NAMALWA (cell line): ENCODE measurements at regions not wholly inside any gene's neighbourhood (a gene's known extent, or its start where the extent isn't known, plus 50 kb on each side); places are given as distances from the start of the nearest gene placed in this dataset.
"Not testable (repeated sequence)": the region's sequence is repeated elsewhere in the genome, so short reads cannot be mapped to it uniquely, and the experiment has no call there.

Source experiments
- DNase-seq: peaks from one replicate; pipeline ENCODE4 v3.0.0-alpha.2; 2015; ENCODE audit warnings: low spot score

- DNase-seq = no peak
Observed at GRCh38 chr4:97104006-97104405, 1039.3 kb downstream of the STPG2 start.

- DNase-seq = no peak
Observed at GRCh38 chr4:97104666-97105065, 1038.6 kb downstream of the STPG2 start.

- DNase-seq = no peak
Observed at GRCh38 chr4:97105347-97106099, 1037.8 kb downstream of the STPG2 start.

- no peak for DNase-seq
Observed at GRCh38 chr4:97106161-97106560, 1037.1 kb downstream of the STPG2 start.

GRCh38 chr4:97110506-97110905 lies 1032.8 kb downstream of the STPG2 start:
- DNase-seq = no peak

GRCh38 chr4:97116511-97116910 lies 1026.8 kb downstream of the STPG2 start:
- DNase-seq = no peak

- DNase-seq = no peak
Observed at GRCh38 chr4:97121493-97121892, 1021.8 kb downstream of the STPG2 start.

- DNase-seq = no peak
Observed at GRCh38 chr4:97123573-97123972, 1019.7 kb downstream of the STPG2 start.

GRCh38 chr4:97132435-97132834 lies 1010.8 kb downstream of the STPG2 start:
- no peak for DNase-seq

- no peak for DNase-seq
Observed at GRCh38 chr4:97134456-97134855, 1008.8 kb downstream of the STPG2 start.

- no peak for DNase-seq
Observed at GRCh38 chr4:97139791-97140190, 1003.5 kb downstream of the STPG2 start.

- DNase-seq = no peak
Observed at GRCh38 chr4:97140545-97140944, 1002.7 kb downstream of the STPG2 start.

GRCh38 chr4:97141332-97141731 lies 1001.9 kb downstream of the STPG2 start:
- DNase-seq = not testable (repeated sequence)

- DNase-seq = no peak
Observed at GRCh38 chr4:97142410-97142809, 1000.9 kb downstream of the STPG2 start.

GRCh38 chr4:97142893-97143292 lies 1000.4 kb downstream of the STPG2 start:
- DNase-seq = no peak

GRCh38 chr4:97144199-97144598 lies 999.1 kb downstream of the STPG2 start:
- no peak for DNase-seq

- DNase-seq = no peak
Observed at GRCh38 chr4:97150966-97151365, 992.3 kb downstream of the STPG2 start.

- DNase-seq = no peak
Observed at GRCh38 chr4:97152149-97152548, 991.1 kb downstream of the STPG2 start.

- peak; percentile 24 for DNase-seq
Observed at GRCh38 chr4:97153042-97153441, 990.2 kb downstream of the STPG2 start.

- DNase-seq = no peak
Observed at GRCh38 chr4:97159625-97160024, 983.7 kb downstream of the STPG2 start.

- DNase-seq = no peak
Observed at GRCh38 chr4:97185233-97185632, 958.0 kb downstream of the STPG2 start.

GRCh38 chr4:97197106-97197505 lies 946.2 kb downstream of the STPG2 start:
- no peak for DNase-seq

GRCh38 chr4:97208749-97209148 lies 934.5 kb downstream of the STPG2 start:
- DNase-seq = no peak

GRCh38 chr4:97215409-97215941 lies 927.8 kb downstream of the STPG2 start:
- DNase-seq = no peak
